K562 (cell line): ENCODE measurements at regions not wholly inside any gene's neighbourhood (a gene's known extent, or its start where the extent isn't known, plus 50 kb on each side); places are given as distances from the start of the nearest gene placed in this dataset.

ENCODE experiments used
- DPF2 ChIP-seq: fragments of 450-650 bp; IDR thresholded peaks from 2 replicates; pipeline ENCODE4 v1.6.1; 2016
- HDGF ChIP-seq: fragments of 450-650 bp; IDR thresholded peaks from 2 replicates; pipeline ENCODE4 v1.6.1; 2016
- HLTF ChIP-seq: fragments of 450-650 bp; IDR thresholded peaks from 2 replicates; pipeline ENCODE4 v1.6.1; 2016
- JUND ChIP-seq, 2 experiments: IDR thresholded peaks; 2 replicates in 1 of 2; 3 replicates in 1 of 2; pipeline ENCODE4 v1.6.1; 2011; ENCODE audit warnings: borderline replicate concordance in 2 of 2, low read depth in 2 of 2, low read length in 2 of 2, improper control_type of control experiment in 1 of 2, missing biosample characterization in 1 of 2, missing genetic modification characterization in 1 of 2, missing genetic modification reagents in 1 of 2
- MAFG ChIP-seq: fragments of 450-650 bp; conservative IDR thresholded peaks from 2 replicates; pipeline ENCODE4 v1.6.1; 2016; ENCODE audit warnings: missing genetic modification characterization, missing compliant biosample characterization
- MYC ChIP-seq, 2 experiments: fragments of 250-450 bp in 1 of 2; sonication (Bioruptor Pico) in 1 of 2; IDR thresholded peaks; 2 replicates each; pipeline versions ENCODE4 v1.5.1 to v1.6.1; 2012 to 2021; ENCODE audit warnings: low read depth in 2 of 2, borderline replicate concordance in 1 of 2, improper control_type of control experiment in 1 of 2, low read length in 1 of 2, mild to moderate bottlenecking in 1 of 2, moderate library complexity in 1 of 2
- NFE2 ChIP-seq: IDR thresholded peaks from 2 replicates; pipeline ENCODE4 v1.6.1; 2014; ENCODE audit warnings: antibody characterized with exemption, low read depth
- NR2F6 ChIP-seq: fragments of 450-650 bp; formaldehyde crosslinking; IDR thresholded peaks from 2 replicates; pipeline ENCODE4 v1.4.0; 2020; ENCODE audit warnings: mild to moderate bottlenecking
- OTX1 ChIP-seq: fragments of 450-650 bp; formaldehyde crosslinking; IDR thresholded peaks from 2 replicates; pipeline ENCODE4 v1.4.0; 2022; ENCODE audit warnings: mild to moderate bottlenecking
- PHF20 ChIP-seq: fragments of 450-650 bp; IDR thresholded peaks from 2 replicates; pipeline ENCODE4 v1.6.1; 2018; ENCODE audit not compliant: partially characterized antibody
- PTTG1 ChIP-seq: fragments of 450-650 bp; IDR thresholded peaks from 2 replicates; pipeline ENCODE4 v1.6.1; 2016; ENCODE audit warnings: low read depth, mild to moderate bottlenecking, missing genetic modification characterization, missing compliant biosample characterization
- RUNX1 ChIP-seq: sonication (generic); IDR thresholded peaks from 2 replicates; pipeline ENCODE4 v1.6.1; 2016; ENCODE audit warnings: antibody characterized with exemption, low read depth
- TFAP4 ChIP-seq: sonication (generic); formaldehyde crosslinking; IDR thresholded peaks from 2 replicates; pipeline ENCODE4 v1.8.0; 2022; ENCODE audit warnings: missing genetic modification reagents, mild to moderate bottlenecking, moderate library complexity, borderline replicate concordance
- USF1 ChIP-seq: sonication (generic); formaldehyde crosslinking; IDR thresholded peaks from 2 replicates; pipeline ENCODE4 v1.9.0; 2022; ENCODE audit warnings: mild to moderate bottlenecking, missing genetic modification reagents
- ZNF12 ChIP-seq: sonication (generic); formaldehyde crosslinking; IDR thresholded peaks from 2 replicates; pipeline ENCODE4 v1.4.0; 2020; ENCODE audit warnings: mild to moderate bottlenecking, missing genetic modification reagents
- ZNF644 ChIP-seq: fragments of 200-800 bp; sonication (Bioruptor generic); IDR thresholded peaks from 2 replicates; pipeline ENCODE4 v1.6.1; 2016; ENCODE audit warnings: low read depth, missing genetic modification characterization, missing compliant biosample characterization

DNA sequence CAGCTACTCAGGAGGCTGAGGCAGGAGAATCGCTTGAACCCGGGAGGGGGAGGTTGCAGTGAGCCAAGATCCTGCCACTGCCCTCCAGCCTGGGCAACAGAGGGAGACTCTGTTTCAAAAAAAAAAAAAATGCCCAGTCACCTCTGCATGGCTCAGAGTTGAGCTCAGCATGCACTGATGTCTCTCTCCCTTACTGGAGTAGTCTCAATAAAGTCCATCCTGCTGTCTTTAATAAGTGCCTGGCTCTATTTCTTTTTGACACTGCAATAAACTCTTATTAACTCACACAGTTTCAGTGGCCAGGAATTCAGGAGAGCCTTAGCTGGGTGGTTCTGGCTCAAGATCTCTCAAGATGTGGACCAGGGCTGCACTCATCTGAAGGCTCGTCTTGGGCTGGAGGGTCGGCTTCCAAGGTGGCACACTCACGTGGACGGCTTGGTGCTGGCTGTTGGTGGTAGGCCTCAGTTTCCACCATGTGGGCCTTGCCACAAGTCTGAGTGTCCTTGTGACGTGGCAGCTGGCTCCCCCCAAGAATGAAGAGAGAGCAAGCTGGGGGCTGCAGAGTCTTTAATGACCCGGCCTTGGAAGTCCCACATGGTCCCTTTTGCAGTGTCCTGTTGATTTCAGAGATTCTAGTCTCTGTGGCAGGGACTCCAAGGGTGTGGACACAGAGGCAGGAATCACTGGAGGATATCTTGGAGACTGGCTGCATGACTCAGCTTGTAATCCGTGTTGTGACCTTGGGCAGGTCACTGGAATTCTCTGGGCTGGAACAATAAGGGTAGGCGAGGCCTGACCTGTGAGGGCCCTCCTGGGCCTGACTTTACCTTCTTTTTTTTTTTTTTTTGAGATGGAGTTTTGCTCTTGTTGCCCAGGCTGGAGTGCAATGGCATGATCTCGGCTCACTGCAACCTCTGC lies 85.9 kb upstream of the KMT2C start (continued):
- TF ChIP-seq USF1 (CRISPR knock-in tag) (no peak), NFE2 (peak; percentile 58), MYC (IDR thresholded peaks at IDR 0.05; ENCODE audit: low read depth, low read length) (no peak), MYC (CRISPR knock-in tag; IDR thresholded peaks at IDR 0.05; ENCODE audit: borderline replicate concordance, low read depth) (0 out of 2 replicates have a peak, but pooled peaks have one; percentile 38), PTTG1 (tag) (no peak), PHF20 (no peak), TFAP4 (CRISPR knock-in tag) (no peak), MAFG (tag) (peak; percentile 73), HLTF (no peak), JUND (IDR thresholded peaks at IDR 0.05; ENCODE audit: borderline replicate concordance, low read depth, low read length) (peak; percentile 42; the same call in 1 of the 2 replicates), JUND (tag; IDR thresholded peaks at IDR 0.05; ENCODE audit: borderline replicate concordance, low read depth, low read length) (no peak), HDGF (no peak), DPF2 (peak; percentile 11; the same call in 1 of the 2 replicates), RUNX1 (no peak), ZNF12 (CRISPR knock-in tag) (no peak), OTX1 (CRISPR knock-in tag) (no peak), NR2F6 (CRISPR knock-in tag) (no peak), ZNF644 (tag) (no peak)
- TF ChIP-seq, all 486 proteins: peak for 7
